ENCODE measurements at regions not wholly inside any gene's neighbourhood (a gene's known extent, or its start where the extent isn't known, plus 50 kb on each side); places are given as distances from the start of the nearest gene placed in this dataset.
"Not testable (repeated sequence)": the region's sequence is repeated elsewhere in the genome, so short reads cannot be mapped to it uniquely, and the experiment has no call there.

- no peak for DNase-seq
These were observed 270.7 kb upstream of the SOX9 start for GRCh38 chr17:71849783-71850768.

- no peak for DNase-seq
These were observed 270.0 kb upstream of the SOX9 start for GRCh38 chr17:71850812-71851211.

GRCh38 chr17:71855010-71855409 lies 265.8 kb upstream of the SOX9 start:
- DNase-seq = no peak

GRCh38 chr17:71864755-71865154 lies 256.1 kb upstream of the SOX9 start:
- no peak for DNase-seq

GRCh38 chr17:71866095-71866494 lies 254.7 kb upstream of the SOX9 start:
- no peak for DNase-seq

GRCh38 chr17:71869293-71869692 lies 251.5 kb upstream of the SOX9 start:
- DNase-seq = no peak

GRCh38 chr17:71869841-71870545 lies 250.8 kb upstream of the SOX9 start:
- DNase-seq = no peak

GRCh38 chr17:71870546-71870862 lies 250.3 kb upstream of the SOX9 start:
- no peak for DNase-seq

GRCh38 chr17:71872843-71873485 lies 247.9 kb upstream of the SOX9 start:
- no peak for DNase-seq

- DNase-seq = not testable (repeated sequence)
These were observed 246.0 kb upstream of the SOX9 start for GRCh38 chr17:71874773-71875172.

- DNase-seq = no peak
These were observed 242.5 kb upstream of the SOX9 start for GRCh38 chr17:71878271-71878670.

- DNase-seq = no peak
These were observed 241.8 kb upstream of the SOX9 start for GRCh38 chr17:71878998-71879397.

- no peak for DNase-seq
These were observed 239.8 kb upstream of the SOX9 start for GRCh38 chr17:71881041-71881440.

- DNase-seq = no peak
These were observed 239.2 kb upstream of the SOX9 start for GRCh38 chr17:71881581-71881980.

- no peak for DNase-seq
These were observed 237.6 kb upstream of the SOX9 start for GRCh38 chr17:71883258-71883657.

- DNase-seq = no peak
These were observed 237.0 kb upstream of the SOX9 start for GRCh38 chr17:71883845-71884244.

- DNase-seq = no peak
These were observed 235.2 kb upstream of the SOX9 start for GRCh38 chr17:71885662-71886061.

GRCh38 chr17:71899317-71899716 lies 221.5 kb upstream of the SOX9 start:
- DNase-seq = no peak

GRCh38 chr17:71900621-71901229 lies 220.1 kb upstream of the SOX9 start:
- DNase-seq = no peak

GRCh38 chr17:71902894-71903506 lies 217.8 kb upstream of the SOX9 start:
- DNase-seq = no peak

- no peak for DNase-seq
These were observed 215.3 kb upstream of the SOX9 start for GRCh38 chr17:71905376-71906031.

GRCh38 chr17:71909155-71909554 lies 211.7 kb upstream of the SOX9 start:
- DNase-seq = no peak

Data from hematopoietic multipotent progenitor cell treated with erythropoietin and hydrocortisone succinate and interleukin-3 and kit ligand, for 6 days (in vitro differentiated cells).